ENCODE measurements at regions not wholly inside any gene's neighbourhood (a gene's known extent, or its start where the extent isn't known, plus 50 kb on each side); places are given as distances from the start of the nearest gene placed in this dataset.
"Not testable (repeated sequence)": the region's sequence is repeated elsewhere in the genome, so short reads cannot be mapped to it uniquely, and the experiment has no call there.

- no peak for DNase-seq
- Mint-ChIP-seq H3K4me3 (ENCODE audit: low read depth, unreplicated experiment) (no peak overlapping the region), H3K27me3 (ENCODE audit: unreplicated experiment) (peaks cover 33% of the 10 kb centered on the region), H3K27ac (ENCODE audit: unreplicated experiment) (no peak overlapping the region), H3K36me3 (ENCODE audit: insufficient read depth, unreplicated experiment) (no peaks in the 10 kb centered on the region), H3K4me1 (ENCODE audit: low read depth, unreplicated experiment) (no peaks in the 10 kb centered on the region), H3K9me3 (ENCODE audit: low read depth, unreplicated experiment) (peaks cover 12% of the 10 kb centered on the region)
- BruUV-seq (replicated peaks) = no TSS peak
- no peak for TF ChIP-seq CTCF (IDR thresholded peaks at IDR 0.05; ENCODE audit: unreplicated experiment)
- intact Hi-C loops (cut with micrococcal nuclease; ENCODE audit: unreplicated experiment) = no loop called here
- CTCF ChIA-PET = no interaction called here
Observed at GRCh38 chr19:29154163-29154562, 58.8 kb downstream of the UQCRFS1 start.

- intact Hi-C loops (cut with micrococcal nuclease; ENCODE audit: unreplicated experiment) = no loop called here
- BruUV-seq (replicated peaks) = no TSS peak
- peaks cover 1% of the 10 kb centered on the region for H3K9me3 Mint-ChIP-seq (ENCODE audit: low read depth, unreplicated experiment)
- H3K4me1 Mint-ChIP-seq (ENCODE audit: low read depth, unreplicated experiment) = no peaks in the 10 kb centered on the region
- H3K36me3 Mint-ChIP-seq (ENCODE audit: insufficient read depth, unreplicated experiment) = no peaks in the 10 kb centered on the region
- CTCF ChIA-PET = no interaction called here
- no peak for DNase-seq
- H3K27me3 Mint-ChIP-seq (ENCODE audit: unreplicated experiment) = peaks cover 10% of the 10 kb centered on the region
- H3K27ac Mint-ChIP-seq (ENCODE audit: unreplicated experiment) = no peak overlapping the region
- no peak overlapping the region for H3K4me3 Mint-ChIP-seq (ENCODE audit: low read depth, unreplicated experiment)
- TF ChIP-seq CTCF (IDR thresholded peaks at IDR 0.05; ENCODE audit: unreplicated experiment) = no peak
Observed at GRCh38 chr19:29145756-29146155, 67.2 kb downstream of the UQCRFS1 start.

GRCh38 chr19:29143183-29143582 is 69.8 kb downstream of the UQCRFS1 start:
- no peak overlapping the region for H3K27ac Mint-ChIP-seq (ENCODE audit: unreplicated experiment)
- no peak for TF ChIP-seq CTCF (IDR thresholded peaks at IDR 0.05; ENCODE audit: unreplicated experiment)
- peaks cover 2% of the 10 kb centered on the region for H3K9me3 Mint-ChIP-seq (ENCODE audit: low read depth, unreplicated experiment)
- H3K4me3 Mint-ChIP-seq (ENCODE audit: low read depth, unreplicated experiment) = no peak overlapping the region
- no peaks in the 10 kb centered on the region for H3K4me1 Mint-ChIP-seq (ENCODE audit: low read depth, unreplicated experiment)
- H3K36me3 Mint-ChIP-seq (ENCODE audit: insufficient read depth, unreplicated experiment) = no peaks in the 10 kb centered on the region
- peaks cover 10% of the 10 kb centered on the region for H3K27me3 Mint-ChIP-seq (ENCODE audit: unreplicated experiment)
- no TSS peak for BruUV-seq (replicated peaks)
- no peak for DNase-seq
- intact Hi-C loops (cut with micrococcal nuclease; ENCODE audit: unreplicated experiment) = no loop called here
- CTCF ChIA-PET = no interaction called here

- CTCF ChIA-PET = no interaction called here
- BruUV-seq (replicated peaks) = no TSS peak
- no peak for TF ChIP-seq CTCF (IDR thresholded peaks at IDR 0.05; ENCODE audit: unreplicated experiment)
- no peaks in the 10 kb centered on the region for H3K4me1 Mint-ChIP-seq (ENCODE audit: low read depth, unreplicated experiment)
- H3K27ac Mint-ChIP-seq (ENCODE audit: unreplicated experiment) = no peak overlapping the region
- H3K27me3 Mint-ChIP-seq (ENCODE audit: unreplicated experiment) = peaks cover 31% of the 10 kb centered on the region
- peaks cover 2% of the 10 kb centered on the region for H3K9me3 Mint-ChIP-seq (ENCODE audit: low read depth, unreplicated experiment)
- H3K4me3 Mint-ChIP-seq (ENCODE audit: low read depth, unreplicated experiment) = no peak overlapping the region
- DNase-seq = no peak
- intact Hi-C loops (cut with micrococcal nuclease; ENCODE audit: unreplicated experiment) = no loop called here
- no peaks in the 10 kb centered on the region for H3K36me3 Mint-ChIP-seq (ENCODE audit: insufficient read depth, unreplicated experiment)
Observed at GRCh38 chr19:29139227-29139626, 73.7 kb downstream of the UQCRFS1 start.

- H3K4me1 Mint-ChIP-seq (ENCODE audit: low read depth, unreplicated experiment); CTCF ChIA-PET; H3K9me3 Mint-ChIP-seq (ENCODE audit: low read depth, unreplicated experiment); intact Hi-C loops (cut with micrococcal nuclease; ENCODE audit: unreplicated experiment); H3K27ac Mint-ChIP-seq (ENCODE audit: unreplicated experiment); BruUV-seq (replicated peaks); DNase-seq; H3K36me3 Mint-ChIP-seq (ENCODE audit: insufficient read depth, unreplicated experiment); H3K4me3 Mint-ChIP-seq (ENCODE audit: low read depth, unreplicated experiment): not testable (repeated sequence)
- H3K27me3 Mint-ChIP-seq (ENCODE audit: unreplicated experiment) = peaks cover 35% of the 10 kb centered on the region
Observed at GRCh38 chr19:29138206-29138605, 74.7 kb downstream of the UQCRFS1 start.

All from Calu3 (cell line).